KOPT-K1 (cell line): ENCODE measurements at regions not wholly inside any gene's neighbourhood (a gene's known extent, or its start where the extent isn't known, plus 50 kb on each side); places are given as distances from the start of the nearest gene placed in this dataset.

Source experiments
- H3K27ac ChIP-seq: fragments of 200-600 bp; sonication (generic); 2 replicates; pipeline ENCODE4 v1.5.1; 2016; ENCODE audit warnings: antibody characterized with exemption, mild to moderate bottlenecking, low read depth, low read length; ENCODE audit not compliant: poor library complexity, severe bottlenecking
- H3K36me3 ChIP-seq: fragments of 200-600 bp; sonication (generic); 2 replicates; pipeline ENCODE4 v1.5.1; 2017; ENCODE audit warnings: antibody characterized with exemption, mild to moderate bottlenecking, low read length, moderate library complexity; ENCODE audit not compliant: insufficient read depth
- H3K9me3 ChIP-seq: fragments of 200-600 bp; sonication (generic); 2 replicates; pipeline ENCODE4 v1.5.1; 2017; ENCODE audit warnings: antibody characterized with exemption, low read length, mild to moderate bottlenecking; ENCODE audit not compliant: insufficient read depth, poor library complexity, severe bottlenecking

DNA sequence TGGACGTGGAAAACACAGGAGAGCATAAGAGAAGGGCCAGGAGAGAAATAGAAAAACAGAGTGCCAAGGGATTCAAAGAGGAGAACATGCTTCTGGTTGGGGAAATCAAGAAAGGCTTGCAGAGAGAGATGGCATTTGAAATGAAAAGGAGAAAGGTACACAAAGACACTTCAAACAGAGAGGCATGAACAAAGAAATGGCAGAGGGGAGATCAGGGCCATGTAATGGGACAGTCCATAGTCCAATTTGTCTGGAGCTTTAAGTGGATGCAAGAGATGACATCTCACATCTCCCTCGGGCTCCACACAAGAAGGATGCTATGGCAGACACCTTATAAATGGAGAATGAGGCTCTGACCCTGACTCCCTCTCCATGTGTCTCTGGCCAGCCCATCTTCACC lies 331.1 kb downstream of the MLLT3 start:
- H3K36me3 ChIP-seq = no peaks in the 10 kb centered on the region
- no peak overlapping the region for H3K27ac ChIP-seq
- peaks cover 5% of the 10 kb centered on the region for H3K9me3 ChIP-seq

DNA sequence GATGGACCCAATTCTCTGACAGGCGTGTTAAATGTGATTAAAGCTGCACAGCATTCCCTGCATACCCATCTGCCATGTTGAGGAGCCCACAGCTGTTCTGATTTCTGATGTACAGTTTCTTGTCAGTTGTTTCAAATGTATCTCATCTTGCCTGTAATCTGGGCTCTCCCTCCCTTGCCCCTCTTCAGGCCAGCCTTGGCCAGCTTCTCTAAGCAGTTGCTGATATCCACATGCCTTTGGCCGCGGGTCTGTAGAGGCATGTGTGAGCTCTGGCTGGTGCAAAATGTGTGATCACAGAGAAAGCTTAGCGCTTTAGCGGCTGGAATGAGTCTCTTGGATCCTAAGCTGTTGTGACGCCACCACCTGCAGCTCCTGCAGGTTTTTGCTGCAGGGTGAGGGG lies 332.0 kb downstream of the MLLT3 start:
- H3K9me3 ChIP-seq = peaks cover 5% of the 10 kb centered on the region

DNA sequence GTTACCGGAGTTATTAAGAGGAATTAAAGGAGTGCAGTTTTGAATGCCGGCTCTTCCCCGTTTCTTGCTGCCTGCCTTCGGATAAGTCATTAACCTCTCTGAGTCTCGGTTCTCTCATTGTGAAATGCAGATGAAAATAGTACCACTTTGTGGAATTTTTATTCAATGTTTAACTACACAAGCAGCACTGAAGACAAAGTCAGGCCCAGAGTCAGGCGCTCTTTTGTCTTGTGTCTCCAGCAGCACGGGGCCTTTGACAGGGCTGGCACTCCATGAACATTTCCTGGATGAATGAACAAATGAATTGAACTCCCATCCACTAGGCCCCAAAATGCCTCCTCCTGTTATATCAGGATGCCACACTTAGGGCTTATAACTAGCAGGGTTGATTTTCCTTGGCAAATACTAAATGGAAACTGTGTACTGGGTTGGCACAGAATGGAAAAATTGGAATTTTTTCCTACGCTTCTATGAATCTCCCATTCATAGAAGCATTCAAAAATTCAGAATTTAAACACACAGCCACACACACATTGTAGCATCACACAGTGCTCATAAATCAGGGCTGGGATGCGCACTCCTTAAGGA lies 332.8 kb downstream of the MLLT3 start:
- peaks cover 5% of the 10 kb centered on the region for H3K9me3 ChIP-seq
- no peaks in the 10 kb centered on the region for H3K36me3 ChIP-seq
- H3K27ac ChIP-seq = no peak overlapping the region

More for the DNA sequence above, 332.0 kb downstream of the MLLT3 start:
- Histone ChIP-seq H3K27ac (no peak overlapping the region), H3K36me3 (no peaks in the 10 kb centered on the region)

DNA sequence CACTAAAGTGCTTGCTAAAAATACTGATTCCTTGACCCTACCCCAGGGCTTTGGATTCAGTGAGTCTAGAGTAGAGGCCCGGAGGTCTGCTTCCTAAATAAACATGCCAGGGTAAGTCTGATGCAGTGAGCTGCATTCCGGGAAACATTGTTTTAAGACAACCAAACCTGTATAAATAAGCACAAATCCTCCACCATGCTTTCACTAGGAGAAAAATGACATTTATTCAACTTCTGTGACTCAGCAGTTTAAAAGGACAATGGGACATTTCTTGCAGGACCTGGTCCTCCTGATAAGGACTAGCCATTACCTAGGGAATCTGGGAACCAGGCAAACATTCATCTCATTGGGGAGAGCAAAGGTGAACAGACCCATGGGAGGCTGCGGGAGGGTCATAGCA lies 335.3 kb downstream of the MLLT3 start:
- H3K9me3 ChIP-seq = peaks cover 5% of the 10 kb centered on the region
- H3K36me3 ChIP-seq = no peaks in the 10 kb centered on the region
- no peak overlapping the region for H3K27ac ChIP-seq

DNA sequence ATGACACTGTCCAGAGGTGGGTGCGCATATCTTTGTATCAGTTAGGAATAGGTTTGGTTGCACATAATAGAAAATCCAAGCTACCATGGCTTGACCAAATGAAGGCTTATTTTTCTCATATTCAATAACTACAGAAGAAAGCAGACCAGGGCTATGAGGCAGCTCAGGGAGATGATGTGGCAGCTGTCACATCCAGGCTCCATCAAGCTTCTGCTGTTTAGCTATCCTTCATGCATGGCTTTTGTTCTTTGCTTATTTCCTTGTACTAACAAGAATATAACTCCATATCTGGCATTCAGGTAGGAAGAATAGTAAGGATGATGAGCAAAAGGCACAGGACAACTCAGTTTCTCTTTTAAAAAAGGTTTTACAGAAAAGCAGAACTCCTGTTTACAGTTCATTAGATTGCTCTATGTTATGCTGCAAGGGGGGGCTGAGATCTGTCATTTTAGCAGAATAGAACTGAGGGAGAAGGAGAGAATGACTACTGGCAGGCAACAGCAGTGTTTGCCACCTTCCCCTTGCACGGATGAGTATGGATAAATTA lies 336.1 kb downstream of the MLLT3 start:
- H3K27ac ChIP-seq = no peak overlapping the region
- peaks cover 5% of the 10 kb centered on the region for H3K9me3 ChIP-seq
- H3K36me3 ChIP-seq = no peaks in the 10 kb centered on the region

DNA sequence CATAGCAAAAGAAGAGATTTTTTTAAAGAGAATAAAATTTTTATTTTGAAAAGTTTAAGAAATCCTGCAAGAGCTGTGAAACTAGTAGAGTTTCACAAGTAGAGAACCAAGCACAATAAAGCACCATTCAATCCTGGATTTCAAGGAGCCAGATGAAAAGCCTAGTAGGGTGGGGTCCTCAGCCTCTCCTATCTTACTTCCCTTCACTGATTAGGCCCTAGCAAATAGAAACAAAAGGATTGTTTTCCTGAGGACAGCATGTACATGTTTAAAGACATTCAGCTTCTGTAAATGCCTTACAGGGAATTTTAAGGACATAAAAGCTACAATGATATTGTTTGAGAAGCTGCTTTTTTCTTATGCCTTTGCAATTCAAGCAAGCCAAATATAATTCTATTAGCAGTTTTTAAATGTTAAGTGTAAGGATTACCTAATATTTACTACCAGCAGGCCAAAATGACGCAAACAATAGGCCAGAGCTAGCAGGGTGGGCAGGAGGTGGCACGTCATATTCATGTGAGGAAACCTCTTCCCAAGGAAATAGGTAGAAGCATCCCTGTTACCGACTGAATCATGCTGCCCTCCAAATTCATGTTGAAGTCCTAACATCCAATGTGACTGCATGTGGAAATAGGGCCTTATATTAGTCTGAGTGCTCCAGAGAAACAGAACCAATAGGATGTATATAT lies 337.6 kb downstream of the MLLT3 start:
- no peak overlapping the region for H3K27ac ChIP-seq
- H3K9me3 ChIP-seq = peaks cover 5% of the 10 kb centered on the region
- no peaks in the 10 kb centered on the region for H3K36me3 ChIP-seq

DNA sequence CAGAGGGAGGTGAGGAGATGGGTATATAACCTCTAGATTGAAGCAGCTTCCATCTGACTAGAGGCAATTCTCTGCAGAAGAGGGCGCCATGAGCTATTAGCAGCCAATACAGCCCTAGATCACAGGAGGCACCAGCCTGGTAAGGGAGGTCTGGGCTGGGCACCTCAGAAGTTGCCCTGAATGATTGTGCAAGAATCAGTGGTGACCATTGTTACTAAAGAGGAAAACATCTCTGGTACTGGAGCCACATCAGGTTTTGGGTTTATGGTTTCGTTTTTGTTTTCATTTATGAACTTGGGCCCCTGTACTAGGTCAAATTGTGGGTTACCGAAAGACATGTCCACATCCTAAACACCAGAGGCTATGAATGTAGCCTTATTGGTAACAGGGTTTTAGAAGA lies 342.0 kb downstream of the MLLT3 start:
- H3K27ac ChIP-seq = no peak overlapping the region
- H3K9me3 ChIP-seq = peaks cover 16% of the 10 kb centered on the region
- H3K36me3 ChIP-seq = no peaks in the 10 kb centered on the region

DNA sequence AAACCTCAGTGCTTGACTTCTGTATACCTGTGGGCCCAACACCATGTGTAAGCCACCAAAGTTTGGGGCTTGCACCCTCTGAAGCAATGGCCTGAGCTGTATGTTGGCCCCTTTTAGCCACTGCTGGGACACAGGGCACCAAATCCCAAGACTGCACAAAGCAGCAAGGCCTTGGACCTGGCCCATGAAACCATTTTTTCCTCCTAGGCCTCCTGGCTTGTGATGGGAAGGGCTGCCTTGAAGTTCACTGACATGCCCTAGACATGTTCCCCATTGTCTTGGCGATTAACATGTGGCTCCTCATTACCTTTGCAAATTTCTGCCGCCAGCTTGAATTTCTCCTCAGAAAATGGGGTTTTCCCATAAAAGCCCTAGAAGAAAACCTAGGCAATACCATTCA lies 345.5 kb downstream of the MLLT3 start:
- Histone ChIP-seq H3K36me3 (no peaks in the 10 kb centered on the region), H3K9me3 (peaks cover 16% of the 10 kb centered on the region), H3K27ac (no peak overlapping the region)

DNA sequence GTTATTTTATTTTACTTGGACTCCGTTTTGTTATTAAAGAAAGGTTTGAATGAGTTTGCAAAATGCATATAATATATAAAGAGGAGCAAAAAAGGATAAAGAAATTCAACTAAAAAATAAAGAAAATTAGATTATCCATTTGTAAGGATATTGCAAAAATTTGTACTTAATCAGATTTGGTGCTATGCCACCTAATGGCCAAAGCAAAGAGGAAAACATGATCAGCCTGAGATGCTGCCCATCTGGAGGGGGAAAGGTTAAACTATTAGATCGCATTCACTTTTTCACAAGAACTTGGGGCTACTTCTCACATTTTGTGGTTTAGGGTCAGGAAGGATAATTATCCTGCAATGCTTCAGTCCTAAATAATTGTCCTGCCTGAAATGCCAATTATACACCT lies 350.6 kb downstream of the MLLT3 start:
- Histone ChIP-seq H3K27ac (no peak overlapping the region), H3K9me3 (peaks cover 14% of the 10 kb centered on the region), H3K36me3 (no peaks in the 10 kb centered on the region)

DNA sequence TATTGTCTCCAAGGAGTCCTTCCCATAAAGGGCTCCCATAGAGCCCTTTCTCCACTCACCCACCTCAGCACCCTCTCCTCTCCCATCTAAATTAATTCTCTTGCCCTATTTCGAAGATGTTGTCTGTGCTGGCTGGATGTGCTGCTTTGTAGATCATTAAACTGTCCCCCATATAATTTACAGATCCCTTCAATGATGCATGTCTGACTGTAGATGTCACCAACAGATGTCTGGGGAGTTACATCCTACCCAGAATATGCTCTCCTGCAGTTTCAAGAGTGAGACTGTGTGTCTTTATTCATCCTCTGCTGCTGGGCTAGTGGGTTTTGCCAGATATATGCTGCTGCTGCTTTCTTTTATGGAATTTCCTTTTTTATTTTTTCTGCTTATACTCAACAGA lies 351.2 kb downstream of the MLLT3 start:
- no peak overlapping the region for H3K27ac ChIP-seq

DNA sequence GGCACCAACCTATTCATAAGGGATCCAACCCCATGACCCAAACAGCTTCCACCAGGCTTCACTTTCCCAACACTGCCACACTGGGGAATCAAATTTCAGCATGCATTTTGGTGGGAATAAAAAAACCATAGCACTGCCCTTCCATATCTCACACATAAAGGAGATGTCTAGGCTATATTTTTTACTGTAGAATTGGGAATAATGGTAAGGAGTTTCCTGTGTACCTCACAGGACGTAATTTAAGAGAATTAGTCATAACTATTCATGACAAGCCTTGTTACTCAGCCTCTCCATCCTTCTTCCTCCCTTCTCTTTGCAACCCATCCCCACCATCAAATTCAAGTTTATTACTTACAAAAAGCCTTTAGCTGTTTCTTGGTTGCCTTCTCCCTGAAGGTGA lies 352.1 kb downstream of the MLLT3 start:
- Histone ChIP-seq H3K27ac (no peak overlapping the region), H3K36me3 (no peaks in the 10 kb centered on the region)

More for the DNA sequence above, 351.2 kb downstream of the MLLT3 start:
- Histone ChIP-seq H3K9me3 (peaks cover 11% of the 10 kb centered on the region), H3K36me3 (no peaks in the 10 kb centered on the region)

DNA sequence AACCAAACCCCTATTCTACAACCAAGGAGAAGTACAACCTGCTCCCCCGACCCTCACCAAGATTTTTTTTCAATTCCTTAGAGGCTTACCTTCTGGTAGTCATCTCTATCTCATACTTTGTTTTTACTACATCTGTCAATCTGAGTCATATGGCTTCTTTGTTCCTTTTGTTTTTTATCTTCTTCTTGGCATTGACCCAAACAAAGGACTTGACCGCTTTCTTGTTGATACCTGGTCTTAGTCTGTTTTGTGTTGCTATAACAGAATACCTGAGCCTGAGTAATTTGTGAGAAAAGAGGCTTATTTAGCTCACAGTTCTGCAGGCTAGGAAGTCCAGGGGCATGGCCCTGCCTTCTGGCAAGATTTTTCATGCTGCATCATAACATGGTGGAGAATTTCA lies 352.7 kb downstream of the MLLT3 start:
- Histone ChIP-seq H3K9me3 (peaks cover 6% of the 10 kb centered on the region), H3K27ac (no peak overlapping the region), H3K36me3 (no peaks in the 10 kb centered on the region)

More for the DNA sequence above, 352.1 kb downstream of the MLLT3 start:
- H3K9me3 ChIP-seq = peaks cover 6% of the 10 kb centered on the region

DNA sequence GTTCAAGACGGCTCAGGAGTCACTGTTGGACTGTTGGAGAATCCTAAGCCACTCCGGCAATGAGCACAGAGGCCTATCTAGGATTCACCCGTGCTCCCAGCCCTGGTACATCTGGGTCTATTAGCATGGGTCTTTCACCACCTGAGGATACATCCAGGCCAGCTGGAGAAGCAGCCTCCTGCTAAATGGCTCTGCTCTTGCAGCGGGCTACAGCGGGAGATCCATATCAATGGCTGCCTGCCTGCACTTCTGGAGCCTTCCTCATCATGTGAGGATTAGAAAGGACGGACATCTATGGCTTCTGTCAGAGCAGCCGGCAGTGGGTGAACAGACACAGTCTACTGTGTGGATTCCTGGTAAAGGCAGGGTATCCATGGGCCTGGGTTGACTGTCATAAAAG lies 357.4 kb downstream of the MLLT3 start:
- Histone ChIP-seq H3K27ac (no peak overlapping the region), H3K36me3 (no peaks in the 10 kb centered on the region), H3K9me3 (peaks cover 6% of the 10 kb centered on the region)

DNA sequence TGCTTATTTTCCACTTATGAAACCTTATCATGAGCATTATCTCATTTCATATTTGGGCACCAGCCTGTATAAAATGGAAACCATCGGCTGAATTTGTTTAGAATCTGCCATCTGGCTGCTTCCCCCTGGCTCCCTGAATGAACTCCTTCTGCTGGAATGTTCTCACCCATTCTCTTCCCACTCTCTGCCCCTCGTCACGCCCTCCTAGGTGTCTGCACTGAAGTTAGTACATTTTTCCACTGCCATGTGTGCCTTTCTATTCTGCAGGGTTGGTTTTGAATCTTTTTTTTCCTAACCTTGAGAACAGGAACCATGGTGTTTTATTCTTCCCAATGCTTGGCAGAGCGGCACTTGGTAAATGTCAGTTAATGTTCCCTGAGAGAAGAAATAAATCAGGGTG lies 359.7 kb downstream of the MLLT3 start:
- Histone ChIP-seq H3K36me3 (no peaks in the 10 kb centered on the region), H3K27ac (no peak overlapping the region), H3K9me3 (peaks cover 6% of the 10 kb centered on the region)

DNA sequence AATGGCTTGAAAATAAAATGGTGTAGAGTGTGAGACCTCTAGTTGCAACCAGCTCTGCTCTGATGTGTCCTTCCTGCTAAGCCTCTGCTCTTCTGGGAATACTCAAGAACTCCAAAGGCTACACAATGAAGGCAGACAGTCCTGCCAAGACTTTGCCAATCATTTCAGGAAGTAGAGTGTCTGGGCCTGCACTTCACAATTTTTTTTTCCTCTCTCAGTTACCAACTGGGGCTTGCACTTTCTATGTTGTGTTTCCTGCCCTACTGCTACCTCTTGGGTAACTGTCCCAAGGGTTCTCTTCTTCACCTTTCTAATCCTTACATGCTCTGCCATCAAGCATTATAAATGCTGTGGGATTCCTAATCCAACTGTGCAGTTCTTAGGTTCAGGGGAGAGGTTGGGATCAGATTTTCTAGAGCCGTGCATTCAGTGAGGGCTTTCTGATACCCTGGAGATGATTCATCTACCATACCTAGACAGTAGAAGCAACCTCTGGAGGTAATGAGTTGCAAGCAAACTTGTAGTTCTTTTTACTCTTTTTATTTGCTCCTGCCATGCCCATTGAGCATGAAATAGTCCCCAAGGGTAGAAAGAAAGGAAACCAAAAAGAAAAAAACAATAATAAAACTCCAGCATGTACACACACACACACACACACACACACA lies 365.9 kb downstream of the MLLT3 start:
- Histone ChIP-seq H3K9me3 (no peaks in the 10 kb centered on the region), H3K27ac (no peak overlapping the region), H3K36me3 (no peaks in the 10 kb centered on the region)
